Calu3 (cell line): ENCODE measurements at regions not wholly inside any gene's neighbourhood (a gene's known extent, or its start where the extent isn't known, plus 50 kb on each side); places are given as distances from the start of the nearest gene placed in this dataset.

Experiments used
- BruUV-seq: library from RNA; stranded (reverse); fragments of 400-500 nt; replicated peaks from 2 replicates; lab custom pipeline; 2021; lab: Mats Ljungman, UMichigan
- CTCF ChIA-PET: fragments of 300-600 bp; sonication (Branson Sonifier 250); formaldehyde crosslinking; loops from one replicate; lab custom pipeline; 2022; ENCODE audit warnings: antibody characterized with exemption; lab: Charles Lee
- DNase-seq: peaks from one replicate; pipeline ENCODE4 v3.0.0; 2022
- H3K27ac Mint-ChIP-seq: one replicate; pipeline ENCODE4 v1.8.0; 2022; ENCODE audit warnings: mixed read lengths; ENCODE audit not compliant: unreplicated experiment
- H3K27me3 Mint-ChIP-seq: one replicate; pipeline ENCODE4 v1.8.0; 2022; ENCODE audit warnings: mixed read lengths; ENCODE audit not compliant: unreplicated experiment
- H3K36me3 Mint-ChIP-seq: one replicate; pipeline ENCODE4 v1.8.0; 2022; ENCODE audit warnings: mild to moderate bottlenecking, moderate library complexity, mixed read lengths; ENCODE audit not compliant: insufficient read depth, unreplicated experiment
- H3K4me1 Mint-ChIP-seq: one replicate; pipeline ENCODE4 v1.8.0; 2022; ENCODE audit warnings: mild to moderate bottlenecking, low read depth, mixed read lengths; ENCODE audit not compliant: unreplicated experiment
- H3K4me3 Mint-ChIP-seq: one replicate; pipeline ENCODE4 v1.8.0; 2022; ENCODE audit warnings: mild to moderate bottlenecking, low read depth, moderate library complexity, mixed read lengths; ENCODE audit not compliant: unreplicated experiment
- H3K9me3 Mint-ChIP-seq: one replicate; pipeline ENCODE4 v1.8.0; 2022; ENCODE audit warnings: low read depth, mixed read lengths; ENCODE audit not compliant: unreplicated experiment
- CTCF ChIP-seq: fragments of 200-600 bp; IDR thresholded peaks from one replicate; pipeline ENCODE4 v1.8.0; 2022; ENCODE audit warnings: antibody characterized with exemption; ENCODE audit not compliant: unreplicated experiment
- intact Hi-C: fragments of 100-400 bp; cut with micrococcal nuclease; formaldehyde crosslinking; loops from one replicate; pipeline ENCODE4 v1.10.0; 2022; ENCODE audit not compliant: unreplicated experiment

GRCh38 chr3:161156936-161157335 is 51.8 kb upstream of the B3GALNT1 start:
- TF ChIP-seq CTCF, result no peak
- no peak overlapping the region for H3K4me3 Mint-ChIP-seq
- CTCF ChIA-PET, result no interaction called here
- H3K36me3 Mint-ChIP-seq, result peaks cover 4% of the 10 kb centered on the region
- intact Hi-C loops, result no loop called here
- no TSS peak for BruUV-seq
- no peaks in the 10 kb centered on the region for H3K4me1 Mint-ChIP-seq
- H3K27ac Mint-ChIP-seq, result no peak overlapping the region
- peaks cover 8% of the 10 kb centered on the region for H3K9me3 Mint-ChIP-seq
- DNase-seq, result no peak
- H3K27me3 Mint-ChIP-seq, result no peaks in the 10 kb centered on the region

GRCh38 chr3:161161603-161162002 is 56.5 kb upstream of the B3GALNT1 start:
- H3K9me3 Mint-ChIP-seq, result peaks cover 14% of the 10 kb centered on the region
- H3K4me1 Mint-ChIP-seq, result no peaks in the 10 kb centered on the region
- no peak for DNase-seq
- H3K27ac Mint-ChIP-seq, result no peak overlapping the region
- CTCF ChIA-PET, result no interaction called here
- no peak overlapping the region for H3K4me3 Mint-ChIP-seq
- H3K36me3 Mint-ChIP-seq, result peaks cover 8% of the 10 kb centered on the region
- intact Hi-C loops, result no loop called here
- BruUV-seq, result no TSS peak
- no peaks in the 10 kb centered on the region for H3K27me3 Mint-ChIP-seq
- TF ChIP-seq CTCF, result no peak

GRCh38 chr3:161163297-161163696 is 57.8 kb upstream of the NMD3 start:
- TF ChIP-seq CTCF, result no peak
- H3K4me3 Mint-ChIP-seq, result no peak overlapping the region
- H3K9me3 Mint-ChIP-seq, result peaks cover 14% of the 10 kb centered on the region
- H3K4me1 Mint-ChIP-seq, result no peaks in the 10 kb centered on the region
- intact Hi-C loops, result no loop called here
- no peaks in the 10 kb centered on the region for H3K27me3 Mint-ChIP-seq
- DNase-seq, result peak; percentile 64
- peak overlapping the region; percentile 60 for H3K27ac Mint-ChIP-seq
- H3K36me3 Mint-ChIP-seq, result peaks cover 8% of the 10 kb centered on the region
- CTCF ChIA-PET, result interaction anchor here (0.6 kb wide), 1 partner anchor 10 kb away, joined by 3 read pairs; no protein-coding TSS in a partner anchor
- no TSS peak for BruUV-seq

GRCh38 chr3:161166051-161166450 is 55.1 kb upstream of the NMD3 start:
- no peak overlapping the region for H3K27ac Mint-ChIP-seq
- H3K4me1 Mint-ChIP-seq, result no peaks in the 10 kb centered on the region
- no peak for TF ChIP-seq CTCF
- intact Hi-C loops, result no loop called here
- CTCF ChIA-PET, result no interaction called here
- H3K9me3 Mint-ChIP-seq, result peaks cover 9% of the 10 kb centered on the region
- H3K4me3 Mint-ChIP-seq, result no peak overlapping the region
- no peak for DNase-seq
- H3K36me3 Mint-ChIP-seq, result peaks cover 8% of the 10 kb centered on the region
- no TSS peak for BruUV-seq
- H3K27me3 Mint-ChIP-seq, result no peaks in the 10 kb centered on the region
